ENCODE measurements at regions not wholly inside any gene's neighbourhood (a gene's known extent, or its start where the extent isn't known, plus 50 kb on each side); places are given as distances from the start of the nearest gene placed in this dataset.

- TF ChIP-seq CTCF (IDR thresholded peaks at IDR 0.05; ENCODE audit: low read length) (no peak), EZH2 (optimal IDR thresholded peaks at IDR 0.05; ENCODE audit: low read depth, low read length) (no peak)
Observed at GRCh38 chr6:155709262-155709661, 253.6 kb upstream of the NOX3 start.
